Esophagus squamous epithelium (tissue), 4 donors: ENCODE measurements at regions not wholly inside any gene's neighbourhood (a gene's known extent, or its start where the extent isn't known, plus 50 kb on each side); places are given as distances from the start of the nearest gene placed in this dataset.

ENCODE experiments used
- CTCF ChIP-seq, 6 experiments: fragments of 450-650 bp in 4 of 6; fragments of 200-600 bp in 2 of 6; sonication (generic) in 2 of 6; IDR thresholded peaks; one replicate each; pipeline ENCODE4 v1.5.1; 2016 to 2019; ENCODE audit warnings: antibody characterized with exemption in 6 of 6, mild to moderate bottlenecking in 4 of 6, moderate library complexity in 4 of 6
- POLR2A ChIP-seq, 4 donors: fragments of 450-650 bp; IDR thresholded peaks; one replicate each; pipeline ENCODE4 v1.6.1; 2017; ENCODE audit warnings: antibody characterized with exemption in 4 of 4, mild to moderate bottlenecking in 4 of 4, moderate library complexity in 3 of 4

- no peak for TF ChIP-seq CTCF (IDR thresholded peaks at IDR 0.05)
- TF ChIP-seq POLR2A (IDR thresholded peaks at IDR 0.05) = no peak
Measured at GRCh38 chr1:208433086-208433485, 188.9 kb upstream of the PLXNA2 start.
